Esophagus (tissue), 2 donors: ENCODE measurements at regions not wholly inside any gene's neighbourhood (a gene's known extent, or its start where the extent isn't known, plus 50 kb on each side); places are given as distances from the start of the nearest gene placed in this dataset.
"Not testable (repeated sequence)": the region's sequence is repeated elsewhere in the genome, so short reads cannot be mapped to it uniquely, and the experiment has no call there.

Experiments
- H3K27ac ChIP-seq, 2 donors: one replicate each; pipeline ENCODE4 v1.5.1; 2013; ENCODE audit warnings: low read depth in 2 of 2, mild to moderate bottlenecking in 2 of 2, inconsistent platforms in 1 of 2, low read length in 1 of 2, moderate library complexity in 1 of 2
- H3K27me3 ChIP-seq, 2 donors: one replicate each; pipeline ENCODE4 v1.6.1; 2013; ENCODE audit warnings: low read length in 2 of 2, control low read depth in 1 of 2, mild to moderate bottlenecking in 1 of 2; ENCODE audit not compliant: insufficient read depth in 2 of 2, control insufficient read depth in 1 of 2
- H3K36me3 ChIP-seq, 2 donors: one replicate each; pipeline ENCODE4 v1.6.1; 2013; ENCODE audit warnings: low read length in 1 of 2; ENCODE audit not compliant: control insufficient read depth in 2 of 2, insufficient read depth in 2 of 2
- H3K4me1 ChIP-seq, 2 donors: one replicate each; pipeline ENCODE4 v1.6.1; 2013; ENCODE audit warnings: low read length in 1 of 2; ENCODE audit not compliant: control insufficient read depth in 2 of 2, insufficient read depth in 2 of 2
- H3K4me3 ChIP-seq, 2 donors: one replicate each; pipeline ENCODE4 v1.5.1; 2013; ENCODE audit warnings: low read length in 2 of 2, mild to moderate bottlenecking in 2 of 2, low read depth in 1 of 2, moderate library complexity in 1 of 2
- H3K9me3 ChIP-seq, 2 donors: one replicate each; pipeline ENCODE4 v1.6.1; 2013; ENCODE audit warnings: mild to moderate bottlenecking in 2 of 2, low read depth in 1 of 2, low read length in 1 of 2, moderate library complexity in 1 of 2; ENCODE audit not compliant: control insufficient read depth in 2 of 2, insufficient read depth in 1 of 2
- WGBS, 2 donors: extraction: QIAGEN DNeasy Blood & Tissue Kit; methylation state at CpG; one replicate each; pipeline ENCODE4 v1.1.7; 2013; 5-methylcytosine and 5-hydroxymethylcytosine counted together
- donor health status: healthy with polysubstance abuse.
- donor health status: Bipolar disorder and iron deficiency.

DNA sequence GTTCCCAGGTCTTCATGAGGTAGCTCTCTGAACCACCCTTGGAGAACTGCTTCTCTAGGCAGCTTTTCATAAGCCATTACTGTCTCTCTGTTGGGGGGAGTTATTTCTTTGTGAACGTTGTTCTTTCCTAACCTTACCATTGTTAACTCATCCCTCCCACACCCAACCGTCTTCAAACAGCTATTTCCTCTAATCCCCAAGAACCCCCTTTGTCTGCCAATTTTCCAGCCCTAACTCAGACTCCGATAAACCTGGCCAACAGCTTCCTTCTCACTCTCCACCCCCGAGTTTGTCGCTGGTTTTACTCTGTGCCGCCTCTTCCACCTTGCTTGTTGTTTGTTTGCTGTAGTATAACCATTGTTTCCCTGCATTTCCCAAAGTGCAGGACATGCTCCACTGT lies 131.5 kb downstream of the CCDC34 start:
- Histone ChIP-seq H3K36me3 (no peaks in the 10 kb centered on the region), H3K4me1 (no peaks in the 10 kb centered on the region), H3K27me3 (no peaks in the 10 kb centered on the region), H3K9me3 (no peaks in the 10 kb centered on the region), H3K27ac (no peak overlapping the region), H3K4me3 (no peak overlapping the region)
- 20 to 39% methylated on average over 6 of the region's 6 CpGs for WGBS, 2 donors

DNA sequence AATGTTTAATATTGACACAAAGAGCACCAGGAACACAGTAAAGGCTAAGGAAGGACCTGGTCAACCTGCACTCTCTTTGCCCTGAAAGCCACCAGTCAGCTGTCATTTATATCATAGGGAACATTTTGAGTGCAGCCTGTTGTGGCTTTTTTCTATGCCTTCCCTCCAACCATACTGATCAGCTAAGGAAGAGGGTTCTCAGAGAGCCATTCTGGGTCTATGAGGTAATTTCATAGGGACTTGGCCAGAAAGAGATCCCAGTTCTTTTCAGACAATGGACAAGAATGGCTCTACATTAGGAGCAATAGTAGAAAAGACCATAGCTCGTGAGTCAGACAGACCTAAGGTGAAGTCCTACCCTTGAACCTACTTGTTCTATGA lies 132.8 kb downstream of the CCDC34 start:
- Histone ChIP-seq H3K4me3 (no peak overlapping the region), H3K9me3 (no peaks in the 10 kb centered on the region), H3K4me1 (no peaks in the 10 kb centered on the region), H3K27me3 (no peaks in the 10 kb centered on the region), H3K27ac (no peak overlapping the region), H3K36me3 (no peaks in the 10 kb centered on the region)
- 75 to 81% methylated on average over 1 of the region's 1 CpG for WGBS, 2 donors

DNA sequence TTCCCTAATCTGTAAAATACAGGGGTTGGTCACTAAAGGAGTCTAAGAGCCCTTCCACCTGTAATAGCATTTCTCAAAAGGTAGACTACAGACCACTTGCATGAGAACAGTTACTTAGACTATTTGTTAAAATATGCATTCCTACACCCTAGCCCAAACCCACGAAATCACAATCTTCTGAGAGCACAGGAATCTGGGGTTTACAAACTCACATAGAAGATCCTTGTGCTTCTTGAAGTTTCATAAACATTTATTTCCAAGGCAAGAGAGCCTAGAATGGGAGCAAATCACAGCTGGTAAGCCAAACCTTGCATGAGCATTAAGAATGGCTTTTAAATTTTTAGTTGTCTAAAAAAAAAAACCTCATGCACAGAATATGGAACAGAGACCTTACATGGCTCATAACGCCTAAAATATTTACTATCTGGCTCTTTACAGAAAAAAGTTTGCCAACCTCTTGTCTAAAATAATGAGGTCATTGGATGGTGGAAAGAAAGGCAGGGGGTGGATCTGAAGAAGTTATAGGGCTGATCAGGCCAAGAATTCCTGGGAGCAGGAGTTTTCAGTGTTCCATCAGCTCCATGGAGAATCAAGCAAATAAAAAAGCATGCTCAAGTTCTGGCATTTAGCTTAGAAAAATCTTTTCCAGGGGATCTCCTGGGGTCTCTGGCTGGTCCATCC lies 133.4 kb downstream of the CCDC34 start:
- WGBS, 2 donors: 35 to 71% methylated on average over 2 of the region's 2 CpGs
- no peaks in the 10 kb centered on the region for H3K27me3 ChIP-seq
- no peak overlapping the region for H3K27ac ChIP-seq
- H3K36me3 ChIP-seq: no peaks in the 10 kb centered on the region
- H3K4me1 ChIP-seq: no peaks in the 10 kb centered on the region
- H3K9me3 ChIP-seq: no peaks in the 10 kb centered on the region
- no peak overlapping the region for H3K4me3 ChIP-seq

DNA sequence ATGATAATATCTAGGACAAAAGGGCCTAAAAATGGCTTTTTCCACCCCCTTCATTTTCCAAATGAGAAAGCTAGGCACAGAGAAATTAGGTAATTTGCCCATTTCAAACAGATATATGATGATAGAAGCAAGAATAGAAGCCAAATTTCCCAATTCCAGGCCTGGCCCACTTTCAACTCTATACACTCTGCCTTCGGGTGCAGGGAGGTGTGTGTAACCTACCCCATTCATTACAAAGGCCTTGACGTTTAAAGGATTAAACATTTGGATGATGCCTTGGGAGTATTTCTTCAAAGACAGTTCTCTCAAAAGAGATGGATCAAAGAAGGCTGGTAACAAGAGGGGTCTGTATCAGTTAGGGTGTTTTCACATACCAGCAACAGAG lies 134.1 kb downstream of the CCDC34 start:
- 37 to 59% methylated on average over 2 of the region's 2 CpGs for WGBS, 2 donors
- no peaks in the 10 kb centered on the region for H3K9me3 ChIP-seq
- H3K4me1 ChIP-seq: no peaks in the 10 kb centered on the region
- H3K27me3 ChIP-seq: no peaks in the 10 kb centered on the region
- H3K36me3 ChIP-seq: no peaks in the 10 kb centered on the region
- no peak overlapping the region for H3K27ac ChIP-seq
- no peak overlapping the region for H3K4me3 ChIP-seq

DNA sequence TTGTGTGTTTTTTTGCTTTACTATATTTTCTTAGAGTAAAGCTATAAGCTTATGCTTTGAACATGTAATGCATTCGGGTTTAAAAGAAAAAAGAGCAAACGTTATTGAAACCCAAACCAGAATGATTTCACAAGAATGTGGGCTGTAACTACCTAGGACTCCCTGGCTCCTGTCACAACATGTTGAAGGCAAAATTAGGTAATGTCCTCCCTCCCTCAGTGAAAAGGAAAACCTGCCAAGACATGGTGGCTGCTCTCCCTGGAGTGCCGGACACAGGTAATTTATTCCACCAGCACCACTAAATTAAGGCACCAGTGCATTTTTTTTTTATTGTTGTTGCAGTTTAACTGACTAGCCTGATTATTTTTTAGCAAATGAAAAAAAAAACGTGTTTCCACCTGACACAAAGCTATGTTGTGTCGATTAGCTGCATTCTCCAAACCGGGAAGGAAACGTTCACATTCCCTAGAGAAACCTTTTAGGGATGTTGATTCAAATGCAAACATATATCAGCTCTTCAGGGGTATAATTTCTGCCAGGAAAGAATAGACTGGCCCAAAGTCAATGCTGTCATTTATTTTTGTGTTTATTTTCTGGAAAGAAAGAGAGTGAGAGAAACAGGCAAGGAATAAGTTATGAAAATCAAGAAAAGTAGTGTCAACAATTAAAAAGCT lies 134.6 kb downstream of the CCDC34 start:
- 27 to 49% methylated on average over 7 of the region's 7 CpGs for WGBS, 2 donors
- no peaks in the 10 kb centered on the region for H3K36me3 ChIP-seq
- no peaks in the 10 kb centered on the region for H3K4me1 ChIP-seq
- no peaks in the 10 kb centered on the region for H3K9me3 ChIP-seq
- H3K27me3 ChIP-seq: no peaks in the 10 kb centered on the region
- H3K27ac ChIP-seq: peak overlapping the region in 1 of 2 donors; percentile 5
- no peak overlapping the region for H3K4me3 ChIP-seq

DNA sequence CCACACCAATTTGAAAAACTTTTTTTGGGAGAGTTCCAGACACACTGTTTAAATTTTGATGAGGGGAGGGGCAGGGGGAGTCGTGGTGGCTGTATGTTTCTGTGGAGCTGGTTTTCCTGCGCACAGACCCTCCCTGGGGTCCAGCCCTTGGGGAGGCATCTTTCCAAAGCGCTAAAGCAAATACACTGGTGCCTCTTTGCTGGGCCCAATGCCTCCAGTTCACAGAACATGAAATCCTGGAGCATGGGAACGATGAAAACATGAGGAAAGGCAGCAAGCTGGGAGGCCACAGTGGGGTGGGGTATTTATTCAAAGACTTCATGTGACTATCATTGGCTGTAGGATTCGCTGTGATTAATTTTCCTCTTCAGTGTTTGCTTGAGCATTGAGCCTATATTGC lies 135.3 kb downstream of the CCDC34 start:
- Histone ChIP-seq H3K9me3 (no peaks in the 10 kb centered on the region), H3K27ac (peak overlapping the region; percentile 60 to 82), H3K36me3 (no peaks in the 10 kb centered on the region), H3K27me3 (no peaks in the 10 kb centered on the region), H3K4me3 (no peak overlapping the region), H3K4me1 (no peaks in the 10 kb centered on the region)
- 29 to 39% methylated on average over 5 of the region's 5 CpGs for WGBS, 2 donors

DNA sequence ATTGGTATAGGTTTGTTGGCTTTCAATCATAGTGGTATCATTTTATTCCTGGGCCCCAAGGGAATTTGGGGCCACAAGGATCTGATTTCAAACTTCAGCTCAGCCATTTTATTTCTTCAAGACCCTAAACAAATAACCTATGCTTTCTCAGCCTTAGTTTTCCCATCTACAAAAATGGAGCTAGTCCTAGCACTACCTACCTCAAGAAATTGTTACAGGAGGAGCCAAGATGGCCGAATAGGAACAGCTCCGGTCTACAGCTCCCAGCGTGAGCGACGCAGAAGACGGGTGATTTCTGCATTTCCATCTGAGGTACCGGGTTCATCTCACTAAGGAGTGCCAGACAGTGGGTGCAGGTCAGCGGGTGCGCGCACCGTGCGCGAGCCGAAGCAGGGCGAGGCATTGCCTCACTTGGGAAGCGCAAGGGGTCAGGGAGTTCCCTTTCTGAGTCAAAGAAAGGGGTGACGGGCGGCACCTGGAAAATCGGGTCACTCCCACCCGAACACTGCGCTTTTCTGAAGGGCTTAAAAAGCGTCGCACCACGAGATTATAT lies 143.5 kb downstream of the CCDC34 start:
- H3K4me1 ChIP-seq: peaks cover 4 to 15% of the 10 kb centered on the region in 2 donors
- H3K27ac ChIP-seq, H3K9me3 ChIP-seq, H3K27me3 ChIP-seq, H3K36me3 ChIP-seq, H3K4me3 ChIP-seq: not testable (repeated sequence)
- WGBS, 2 donors: 88 to 94% methylated on average over 11 to 22 of the region's 24 CpGs

DNA sequence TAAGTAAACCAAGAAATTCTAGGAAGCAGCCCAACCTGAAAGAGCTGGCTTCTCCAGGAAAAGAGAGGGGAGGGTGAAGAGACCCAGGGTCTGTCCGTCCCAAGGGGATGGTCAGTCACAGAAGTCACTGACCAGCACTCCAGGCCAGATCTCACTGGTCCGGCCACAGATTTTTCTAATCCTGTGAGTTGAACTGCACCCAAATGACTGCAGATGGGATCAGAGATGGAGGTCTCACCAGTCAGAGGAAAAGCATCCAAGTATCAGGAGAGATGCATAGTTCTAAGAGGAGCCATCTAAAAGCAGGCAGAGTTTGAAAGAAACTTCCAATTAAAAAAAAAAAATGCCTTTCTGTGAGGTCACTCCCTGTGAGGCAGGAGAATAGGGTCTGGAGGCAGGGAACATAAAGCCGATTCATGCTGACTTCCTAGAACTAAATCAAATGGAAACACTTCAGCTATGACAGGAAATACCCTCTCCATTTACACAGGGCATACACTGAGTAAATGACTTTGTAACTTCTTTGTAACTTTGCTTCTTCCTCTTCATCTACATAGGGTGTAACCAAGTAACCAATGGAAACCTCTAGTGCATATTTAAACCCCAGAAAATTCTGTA lies 144.5 kb downstream of the CCDC34 start:
- no peaks in the 10 kb centered on the region for H3K9me3 ChIP-seq
- H3K4me1 ChIP-seq: peaks cover 4 to 15% of the 10 kb centered on the region in 2 donors
- no peaks in the 10 kb centered on the region for H3K27me3 ChIP-seq
- WGBS, 2 donors: 41 to 53% methylated on average over 3 of the region's 3 CpGs
- H3K36me3 ChIP-seq: no peaks in the 10 kb centered on the region
- no peak overlapping the region for H3K4me3 ChIP-seq
- peak overlapping the region in 1 of 2 donors; percentile 7 for H3K27ac ChIP-seq

DNA sequence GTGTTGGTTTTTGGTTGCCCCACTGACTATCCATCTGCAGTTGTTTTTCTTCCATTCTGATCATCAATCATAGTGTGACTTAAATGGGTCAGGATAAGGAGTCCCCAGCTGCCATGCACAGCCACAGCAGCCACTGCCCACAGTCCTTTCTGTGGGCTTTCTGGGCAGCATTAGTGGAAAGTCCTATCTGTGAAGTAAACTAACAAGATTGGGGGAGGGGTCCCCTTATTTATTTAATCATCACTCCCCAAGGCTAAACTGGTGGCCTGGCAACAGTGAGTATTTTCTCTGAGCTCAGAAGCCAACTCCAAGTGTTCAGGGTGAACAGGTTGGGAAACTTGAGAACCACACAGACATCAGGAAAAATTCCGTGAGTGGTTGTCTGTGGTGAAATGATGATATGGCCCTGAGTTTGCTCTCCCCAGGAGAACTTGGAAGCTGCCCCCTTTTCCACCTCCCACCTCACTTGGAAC lies 145.0 kb downstream of the CCDC34 start:
- peak overlapping the region in 1 of 2 donors; percentile 7 for H3K27ac ChIP-seq
- no peak overlapping the region for H3K4me3 ChIP-seq
- H3K36me3 ChIP-seq: no peaks in the 10 kb centered on the region
- WGBS, 2 donors: 42 to 48% methylated on average over 1 of the region's 1 CpG
- H3K4me1 ChIP-seq: peaks cover 4 to 15% of the 10 kb centered on the region in 2 donors
- no peaks in the 10 kb centered on the region for H3K9me3 ChIP-seq
- H3K27me3 ChIP-seq: no peaks in the 10 kb centered on the region
